Calu3 (cell line): ENCODE measurements at regions not wholly inside any gene's neighbourhood (a gene's known extent, or its start where the extent isn't known, plus 50 kb on each side); places are given as distances from the start of the nearest gene placed in this dataset.

Experiments
- BruUV-seq: library from RNA; stranded (reverse); fragments of 400-500 nt; replicated peaks from 2 replicates; lab custom pipeline; 2021; lab: Mats Ljungman, UMichigan
- CTCF ChIA-PET: fragments of 300-600 bp; sonication (Branson Sonifier 250); formaldehyde crosslinking; loops from one replicate; lab custom pipeline; 2022; ENCODE audit warnings: antibody characterized with exemption; lab: Charles Lee
- DNase-seq: peaks from one replicate; pipeline ENCODE4 v3.0.0; 2022
- H3K27ac Mint-ChIP-seq: one replicate; pipeline ENCODE4 v1.8.0; 2022; ENCODE audit warnings: mixed read lengths; ENCODE audit not compliant: unreplicated experiment
- H3K27me3 Mint-ChIP-seq: one replicate; pipeline ENCODE4 v1.8.0; 2022; ENCODE audit warnings: mixed read lengths; ENCODE audit not compliant: unreplicated experiment
- H3K36me3 Mint-ChIP-seq: one replicate; pipeline ENCODE4 v1.8.0; 2022; ENCODE audit warnings: mild to moderate bottlenecking, moderate library complexity, mixed read lengths; ENCODE audit not compliant: insufficient read depth, unreplicated experiment
- H3K4me1 Mint-ChIP-seq: one replicate; pipeline ENCODE4 v1.8.0; 2022; ENCODE audit warnings: mild to moderate bottlenecking, low read depth, mixed read lengths; ENCODE audit not compliant: unreplicated experiment
- H3K4me3 Mint-ChIP-seq: one replicate; pipeline ENCODE4 v1.8.0; 2022; ENCODE audit warnings: mild to moderate bottlenecking, low read depth, moderate library complexity, mixed read lengths; ENCODE audit not compliant: unreplicated experiment
- H3K9me3 Mint-ChIP-seq: one replicate; pipeline ENCODE4 v1.8.0; 2022; ENCODE audit warnings: low read depth, mixed read lengths; ENCODE audit not compliant: unreplicated experiment
- intact Hi-C: fragments of 100-400 bp; cut with micrococcal nuclease; formaldehyde crosslinking; loops from one replicate; pipeline ENCODE4 v1.10.0; 2022; ENCODE audit not compliant: unreplicated experiment
- TF ChIP-seq, protein P1 (sequence below): fragments of 200-600 bp; IDR thresholded peaks from one replicate; pipeline ENCODE4 v1.8.0; 2022; ENCODE audit warnings: antibody characterized with exemption; ENCODE audit not compliant: unreplicated experiment

- intact Hi-C loops = no loop called here
- TF ChIP-seq, protein P1, sequence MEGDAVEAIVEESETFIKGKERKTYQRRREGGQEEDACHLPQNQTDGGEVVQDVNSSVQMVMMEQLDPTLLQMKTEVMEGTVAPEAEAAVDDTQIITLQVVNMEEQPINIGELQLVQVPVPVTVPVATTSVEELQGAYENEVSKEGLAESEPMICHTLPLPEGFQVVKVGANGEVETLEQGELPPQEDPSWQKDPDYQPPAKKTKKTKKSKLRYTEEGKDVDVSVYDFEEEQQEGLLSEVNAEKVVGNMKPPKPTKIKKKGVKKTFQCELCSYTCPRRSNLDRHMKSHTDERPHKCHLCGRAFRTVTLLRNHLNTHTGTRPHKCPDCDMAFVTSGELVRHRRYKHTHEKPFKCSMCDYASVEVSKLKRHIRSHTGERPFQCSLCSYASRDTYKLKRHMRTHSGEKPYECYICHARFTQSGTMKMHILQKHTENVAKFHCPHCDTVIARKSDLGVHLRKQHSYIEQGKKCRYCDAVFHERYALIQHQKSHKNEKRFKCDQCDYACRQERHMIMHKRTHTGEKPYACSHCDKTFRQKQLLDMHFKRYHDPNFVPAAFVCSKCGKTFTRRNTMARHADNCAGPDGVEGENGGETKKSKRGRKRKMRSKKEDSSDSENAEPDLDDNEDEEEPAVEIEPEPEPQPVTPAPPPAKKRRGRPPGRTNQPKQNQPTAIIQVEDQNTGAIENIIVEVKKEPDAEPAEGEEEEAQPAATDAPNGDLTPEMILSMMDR = no peak
- Mint-ChIP-seq H3K9me3 (peaks cover 30% of the 10 kb centered on the region), H3K27me3 (no peaks in the 10 kb centered on the region), H3K4me1 (no peaks in the 10 kb centered on the region), H3K27ac (no peak overlapping the region), H3K4me3 (no peak overlapping the region), H3K36me3 (peaks cover 6% of the 10 kb centered on the region)
- DNase-seq = no peak
- no TSS peak for BruUV-seq
- CTCF ChIA-PET = no interaction called here
These were observed 1389.6 kb downstream of the BRD1 start for GRCh38 chr22:48438096-48438495.

DNA sequence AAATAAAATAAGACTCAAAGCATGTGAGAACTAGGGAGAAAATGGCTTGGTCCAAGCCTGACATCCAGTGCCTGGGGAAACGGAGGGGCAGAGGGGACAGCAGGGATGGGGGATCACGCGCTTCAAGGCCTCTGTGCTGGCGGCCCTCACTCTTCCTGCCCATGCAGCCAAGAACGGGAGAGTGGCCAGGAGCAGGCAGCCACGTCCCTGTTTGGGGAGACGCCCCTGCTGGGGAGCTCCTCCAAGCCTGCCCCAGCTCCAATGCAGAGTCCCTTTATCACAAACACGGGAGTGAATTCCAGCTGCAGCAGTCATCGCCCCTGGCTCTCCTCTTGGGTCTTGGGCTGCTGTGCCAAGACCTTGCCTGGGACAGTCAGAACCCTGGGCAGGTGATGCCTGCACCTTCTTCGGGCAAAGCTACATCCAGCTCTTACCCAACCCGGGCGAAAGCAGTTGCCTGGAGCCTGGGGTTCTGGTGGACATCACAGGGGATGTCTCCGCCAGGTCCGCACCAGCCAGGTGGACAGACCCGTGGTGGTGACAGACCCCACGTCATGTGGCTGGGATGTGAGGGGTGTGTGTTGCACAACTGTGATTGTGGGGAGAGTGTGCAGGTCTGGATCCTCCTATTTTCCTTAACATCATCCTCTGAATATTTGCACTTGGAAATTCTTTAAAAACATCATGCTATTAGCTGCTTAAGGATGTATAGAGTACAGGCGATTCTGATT is 1391.3 kb downstream of the BRD1 start:
- Mint-ChIP-seq H3K4me1 (no peaks in the 10 kb centered on the region), H3K27me3 (no peaks in the 10 kb centered on the region), H3K27ac (no peak overlapping the region), H3K4me3 (no peak overlapping the region), H3K36me3 (peaks cover 6% of the 10 kb centered on the region), H3K9me3 (peaks cover 29% of the 10 kb centered on the region)
- intact Hi-C loops = no loop called here
- BruUV-seq = no TSS peak
- TF ChIP-seq, protein P1 = no peak
- no peak for DNase-seq
- CTCF ChIA-PET = no interaction called here

DNA sequence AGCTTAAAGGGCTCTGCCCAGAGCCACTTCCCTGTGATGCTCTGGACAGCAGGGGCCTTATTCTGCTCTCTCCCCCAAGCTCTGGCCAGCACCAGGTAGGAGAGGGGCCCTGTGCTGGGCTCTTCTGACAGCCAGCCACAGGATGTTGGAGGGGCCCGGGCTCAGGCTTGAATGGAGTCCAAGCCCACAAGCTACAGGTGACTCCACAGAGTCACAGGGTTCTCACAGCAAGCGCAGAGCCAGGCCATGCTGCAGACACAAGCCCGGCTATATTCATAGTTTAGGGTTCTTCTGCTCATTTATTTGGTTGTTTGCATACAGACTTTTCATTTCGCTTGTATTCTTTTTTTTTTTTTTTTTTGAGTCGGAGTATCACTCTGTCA is 1392.8 kb downstream of the BRD1 start:
- Mint-ChIP-seq H3K36me3 (no peaks in the 10 kb centered on the region), H3K4me3 (no peak overlapping the region), H3K4me1 (no peaks in the 10 kb centered on the region), H3K27me3 (no peaks in the 10 kb centered on the region), H3K9me3 (peaks cover 25% of the 10 kb centered on the region), H3K27ac (no peak overlapping the region)
- CTCF ChIA-PET = no interaction called here
- TF ChIP-seq, protein P1 = no peak
- DNase-seq = no peak
- BruUV-seq = no TSS peak
- intact Hi-C loops = no loop called here

DNA sequence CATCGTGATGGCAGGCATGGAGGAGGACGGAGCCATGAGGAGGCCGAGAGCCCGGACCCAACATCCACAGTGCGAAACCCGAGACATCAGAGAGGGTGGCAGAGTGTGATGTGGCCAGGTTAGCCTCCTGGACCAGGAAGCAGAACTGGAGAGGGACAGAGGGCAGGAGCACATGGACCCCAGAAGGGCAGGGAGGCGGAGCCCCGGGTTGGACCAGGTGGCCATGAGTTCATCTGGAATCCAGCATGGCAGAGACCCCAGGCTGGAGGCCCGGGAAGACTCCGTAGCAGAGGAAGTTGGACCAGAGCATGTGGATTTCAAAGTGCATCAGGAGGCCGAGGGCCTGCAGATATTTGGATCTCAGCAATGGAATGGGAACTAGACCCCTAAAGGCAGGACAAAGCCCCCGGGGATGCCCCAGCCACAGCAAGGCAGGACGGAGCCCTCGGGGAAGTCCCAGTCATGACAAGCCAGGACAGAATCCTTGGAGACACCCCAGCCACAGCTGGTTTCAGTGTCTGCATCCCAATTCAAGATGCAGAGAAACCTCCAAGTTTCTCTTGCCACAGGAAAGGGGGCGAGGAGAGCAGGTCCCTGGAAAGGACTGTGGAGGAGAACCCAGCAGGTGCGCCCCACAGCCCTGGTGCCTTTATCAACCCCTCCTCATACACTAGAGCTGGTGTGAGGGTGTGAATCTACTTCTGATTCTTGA is 1393.4 kb downstream of the BRD1 start:
- intact Hi-C loops = no loop called here
- CTCF ChIA-PET = no interaction called here
- Mint-ChIP-seq H3K4me3 (no peak overlapping the region), H3K9me3 (peaks cover 23% of the 10 kb centered on the region), H3K27ac (no peak overlapping the region), H3K27me3 (no peaks in the 10 kb centered on the region), H3K4me1 (no peaks in the 10 kb centered on the region), H3K36me3 (no peaks in the 10 kb centered on the region)
- BruUV-seq = no TSS peak
- no peak for DNase-seq
- TF ChIP-seq, protein P1 = no peak
